HG02642 (cell line): ENCODE measurements at regions not wholly inside any gene's neighbourhood (a gene's known extent, or its start where the extent isn't known, plus 50 kb on each side); places are given as distances from the start of the nearest gene placed in this dataset.
"Not testable (repeated sequence)": the region's sequence is repeated elsewhere in the genome, so short reads cannot be mapped to it uniquely, and the experiment has no call there.

Experiments used
- ATAC-seq: cut with Tn5 transposase; IDR thresholded peaks from one replicate; pipeline ENCODE4 v1.9.1; 2021; ENCODE audit warnings: mild to moderate bottlenecking; ENCODE audit not compliant: unreplicated experiment, poor library complexity

GRCh38 chr2:223176970-223177369 lies 125.0 kb downstream of the KCNE4 start:
- ATAC-seq = no peak

DNA sequence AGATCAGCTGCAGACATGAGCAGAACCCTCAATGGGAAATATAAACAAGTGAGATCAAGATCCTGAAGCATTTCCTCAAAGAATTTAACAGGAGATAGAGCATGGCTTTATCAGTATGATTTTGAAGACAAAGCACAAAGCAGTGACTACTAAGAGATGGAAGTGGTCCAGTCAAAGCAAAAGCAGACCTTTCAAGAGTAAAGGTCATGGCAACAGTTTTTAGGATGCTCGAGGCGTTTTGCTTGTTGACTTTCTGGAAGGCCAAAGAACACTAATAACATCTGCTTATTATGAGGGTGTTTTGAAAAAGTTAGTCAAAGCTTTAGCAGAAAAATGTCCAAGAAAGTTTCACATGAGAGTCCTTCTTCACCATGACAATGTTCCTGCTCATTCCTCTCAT lies 128.5 kb downstream of the KCNE4 start:
- no peak for ATAC-seq

DNA sequence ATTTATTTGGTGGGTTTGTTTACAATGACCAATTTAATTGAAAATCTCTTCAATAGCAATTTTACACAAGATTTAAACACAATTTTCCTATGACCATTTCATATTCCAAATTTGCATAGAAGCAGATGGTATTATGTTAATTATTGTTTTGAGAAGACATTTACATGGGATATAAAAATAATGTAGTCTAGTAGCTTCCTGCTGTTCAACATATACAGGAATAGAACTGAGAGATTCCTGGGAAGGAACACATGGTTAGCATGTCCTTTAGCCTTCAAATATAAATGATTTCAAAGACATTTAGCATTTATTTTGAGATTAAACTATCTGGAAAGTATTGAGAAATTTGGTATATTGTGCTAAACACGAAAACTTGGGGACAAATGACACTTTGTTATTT lies 129.6 kb downstream of the KCNE4 start:
- no peak for ATAC-seq

DNA sequence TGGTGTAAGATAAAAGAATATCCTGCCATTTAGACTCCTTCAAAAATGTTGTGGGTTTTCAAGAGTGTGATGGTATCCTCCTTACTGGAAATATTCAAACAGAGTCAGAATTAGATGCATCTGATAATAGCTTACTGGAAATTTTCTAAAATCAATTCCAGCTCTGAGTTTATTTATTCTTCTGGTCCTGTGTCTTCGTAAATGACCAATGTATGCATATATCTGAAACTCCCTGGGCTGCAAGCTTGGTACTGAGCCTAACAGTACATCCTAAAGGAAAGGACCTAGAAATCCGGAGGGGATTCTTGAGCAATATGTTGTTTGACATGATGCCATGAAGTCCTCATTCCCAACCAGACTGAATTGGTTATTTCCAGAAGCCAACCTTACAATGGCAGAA lies 130.4 kb downstream of the KCNE4 start:
- no peak for ATAC-seq

DNA sequence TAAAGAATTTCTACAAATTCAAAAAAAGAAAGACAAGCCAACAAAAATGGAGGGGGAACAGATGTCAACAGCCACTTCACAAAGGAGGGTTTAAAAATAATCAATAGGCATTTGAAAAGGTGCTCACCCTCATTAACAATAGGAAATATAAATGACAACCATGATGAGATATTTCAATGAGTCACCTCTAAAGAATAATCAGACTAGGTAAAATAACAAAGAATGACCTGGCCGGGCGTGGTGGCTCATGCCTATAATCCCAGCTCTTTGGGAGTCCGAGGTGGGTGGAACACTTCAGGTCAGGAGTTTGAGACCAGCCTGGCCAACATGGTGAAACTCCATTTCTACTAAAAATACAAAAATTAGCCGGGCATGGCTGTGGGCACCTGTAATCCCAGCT lies 133.6 kb downstream of the KCNE4 start:
- ATAC-seq = no peak

GRCh38 chr2:223187256-223187655 lies 135.3 kb downstream of the KCNE4 start:
- no peak for ATAC-seq

- not testable (repeated sequence) for ATAC-seq
Measured at GRCh38 chr2:223190561-223191206, 138.7 kb downstream of the KCNE4 start.

- ATAC-seq = no peak
Measured at GRCh38 chr2:223196331-223196730, 144.3 kb downstream of the KCNE4 start.

DNA sequence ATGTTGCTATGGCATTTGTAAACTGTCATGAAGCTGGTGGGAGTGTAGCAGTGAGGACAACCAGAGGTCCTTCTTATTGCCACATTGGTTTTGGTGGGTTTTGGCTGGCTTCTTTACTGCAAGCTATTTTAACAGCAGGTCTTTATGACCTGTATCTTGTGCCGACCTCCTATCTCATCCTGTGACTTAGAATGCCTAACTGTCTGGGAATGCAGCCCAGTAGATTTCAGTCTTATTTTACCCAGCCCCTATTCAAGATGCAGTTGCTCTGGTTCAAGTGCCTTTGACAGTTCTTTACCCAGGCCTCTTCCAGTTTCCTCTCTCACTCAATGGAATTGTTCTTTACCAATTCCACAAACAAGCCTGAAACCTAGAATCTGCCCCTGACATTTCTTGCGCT lies 145.1 kb downstream of the KCNE4 start:
- no peak for ATAC-seq

- no peak for ATAC-seq
Measured at GRCh38 chr2:223199531-223200515, 147.8 kb downstream of the KCNE4 start.

- no peak for ATAC-seq
Measured at GRCh38 chr2:223203971-223204929, 152.3 kb downstream of the KCNE4 start.

GRCh38 chr2:223210489-223210888 lies 158.5 kb downstream of the KCNE4 start:
- ATAC-seq = no peak

- no peak for ATAC-seq
Measured at GRCh38 chr2:223214394-223215253, 162.6 kb downstream of the KCNE4 start.

DNA sequence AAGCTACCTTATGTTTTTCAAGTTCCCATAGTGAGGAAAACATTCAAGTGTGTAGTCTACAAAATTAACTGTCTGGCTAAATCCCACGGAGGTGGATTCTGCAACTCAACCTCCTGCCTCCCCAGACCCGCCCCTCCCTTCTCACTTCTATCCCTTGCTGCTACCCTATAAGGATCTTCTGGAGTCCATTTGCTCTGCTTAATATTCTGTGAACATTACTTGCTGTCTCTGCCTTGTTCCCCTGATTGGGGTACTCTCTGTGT lies 163.2 kb downstream of the KCNE4 start:
- no peak for ATAC-seq

- no peak for ATAC-seq
Measured at GRCh38 chr2:223217373-223217772, 165.4 kb downstream of the KCNE4 start.

DNA sequence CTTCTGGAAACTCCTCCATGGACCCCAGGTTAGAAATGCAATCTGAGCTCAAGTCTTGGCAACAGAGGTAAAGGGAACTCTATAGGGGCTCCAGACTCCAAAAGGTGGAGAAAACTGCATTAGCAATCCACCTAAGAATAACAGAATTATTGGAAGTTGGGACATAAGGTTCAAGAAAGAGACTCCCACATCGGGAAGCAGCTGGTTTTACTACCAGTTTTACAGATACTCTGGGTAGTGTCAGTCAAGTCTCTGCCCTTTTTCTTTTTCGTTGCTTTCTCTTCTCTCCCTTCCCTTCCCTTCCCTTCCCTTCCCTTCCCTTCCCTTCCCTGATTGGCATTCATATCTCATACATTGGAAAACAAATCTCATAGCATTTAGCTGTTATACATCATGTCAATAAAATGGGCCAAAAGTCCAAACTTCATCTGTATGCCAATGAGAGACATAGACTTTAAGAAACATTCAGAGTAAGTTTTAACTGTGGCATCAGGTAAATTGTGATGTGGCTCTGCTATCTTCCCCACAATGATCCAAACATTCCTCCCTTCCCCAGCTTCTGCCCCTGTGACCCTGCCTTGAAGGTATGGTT lies 166.7 kb downstream of the KCNE4 start:
- no peak for ATAC-seq

- ATAC-seq = no peak
Measured at GRCh38 chr2:223219872-223220657, 168.1 kb downstream of the KCNE4 start.

- no peak for ATAC-seq
Measured at GRCh38 chr2:223220658-223220925, 168.6 kb downstream of the KCNE4 start.
